Heart right ventricle (tissue), 16 donors: ENCODE measurements at regions not wholly inside any gene's neighbourhood (a gene's known extent, or its start where the extent isn't known, plus 50 kb on each side); places are given as distances from the start of the nearest gene placed in this dataset.

ENCODE experiments used
- ATAC-seq, 8 donors: fragments of 200-7000 bp; cut with Tn5 transposase; one replicate each; pipeline ENCODE4 v1.9.1; 2020; ENCODE audit warnings: mild to moderate bottlenecking in 8 of 8, moderate library complexity in 8 of 8, moderate number of reproducible peaks in 1 of 8
- DNase-seq, 2 donors: peaks; one replicate each; pipeline ENCODE4 v3.0.0-alpha.2; 2020
- H3K27ac ChIP-seq, 10 donors: fragments of 200-600 bp; sonication (generic) in 2 of 10; one replicate each; pipeline versions ENCODE4 v1.5.0 to v1.8.0; 2020 to 2022; ENCODE audit warnings: mild to moderate bottlenecking in 3 of 10
- H3K27me3 ChIP-seq, 7 donors: fragments of 200-600 bp; one replicate each; pipeline ENCODE4 v1.8.0; 2021 to 2022; ENCODE audit warnings: mild to moderate bottlenecking in 2 of 7
- H3K36me3 ChIP-seq, 9 donors: fragments of 200-600 bp; sonication (generic) in 1 of 9; one replicate each; pipeline versions ENCODE4 v1.5.0 to v1.8.0; 2020 to 2022; ENCODE audit warnings: mild to moderate bottlenecking in 2 of 9
- H3K4me1 ChIP-seq, 9 donors: fragments of 200-600 bp; sonication (generic) in 1 of 9; one replicate each; pipeline versions ENCODE4 v1.5.0 to v1.8.0; 2020 to 2022; ENCODE audit warnings: mild to moderate bottlenecking in 4 of 9
- H3K4me3 ChIP-seq, 10 donors: fragments of 200-600 bp; sonication (generic) in 2 of 10; one replicate each; pipeline versions ENCODE4 v1.5.0 to v1.8.0; 2020 to 2022; ENCODE audit warnings: mild to moderate bottlenecking in 7 of 10, moderate library complexity in 2 of 10
- H3K9me3 ChIP-seq, 11 donors: fragments of 200-600 bp in 10 of 11; sonication (generic) in 2 of 11; one replicate each; pipeline versions ENCODE4 v1.5.0 to v1.8.0; 2013 to 2022; ENCODE audit warnings: mild to moderate bottlenecking in 2 of 11, control low read depth in 1 of 11, moderate library complexity in 1 of 11
- WGBS, 2 donors: extraction: QIAGEN DNeasy Blood & Tissue Kit; methylation state at CpG; one replicate each; pipeline ENCODE4 v1.1.7; 2013; ENCODE audit warnings: inconsistent platforms in 1 of 2; 5-methylcytosine and 5-hydroxymethylcytosine counted together
- intact Hi-C, 10 donors: fragments of 100-400 bp; cut with DNase I; formaldehyde crosslinking; loops; one replicate each; pipeline versions ENCODE4 v1.11.1 to v1.14.2; 2022
- TF ChIP-seq, protein P1 (sequence below), 9 donors: fragments of 200-600 bp; sonication (generic) in 2 of 9; IDR thresholded peaks; one replicate each; pipeline versions ENCODE4 v1.5.0 to v1.8.0; 2021 to 2022; ENCODE audit warnings: antibody characterized with exemption in 9 of 9, mild to moderate bottlenecking in 5 of 9, moderate library complexity in 1 of 9
- donor health status: Arrhythmogenic right ventricular cardiomyopathy.
- donor health status: ischemic (EF 13 %, LVEDD 7.1; RV severe dilation, severe dysfunction).
- donor health status: healthy with polysubstance abuse.
- donor health status: DM: no; HTN: yes; CAD: no.
- donor health status: DM: no; HTN: no; CAD: no.
- donor health status: ischemic (EF 25% LVEDD 6.9; RV normal size, moderate dysfunction).
- donor health status: ischemic (EF 25% LVEDD 5.7; RV mildly dilated, moderate dysfunction).
- donor health status: healthy.
- donor health status: DM: yes; HTN: yes; CAD: no.
- donor health status: Ischemic cardiomyopathy.
- donor health status: ischemic (EF 35%, LVEDD 5.7; RV mildly dilated, moderate dysfunction).
- donor health status: nonischemic (EF 11% LVEDD 7.7; RV severe dilation, severe dysfunction).
- donor health status: DM: yes; HTN: yes; CAD: no.
- donor health status: PGD.
- donor health status: ischemic (EF 29% LVEDD 5.4; RV normal size, mild dysfunction).
- donor health status: nonischemic (EF 23%, LVEDD 6.1; RV moderate dilation, normal function).

GRCh38 chr7:131074585-131074984, 253.1 kb upstream of the MKLN1 start:
- Histone ChIP-seq H3K36me3 (peaks cover 0 to 43% (median 7%) of the 10 kb centered on the region in 9 donors), H3K9me3 (no peaks in the 10 kb centered on the region), H3K4me3 (no peak overlapping the region), H3K27me3 (no peaks in the 10 kb centered on the region), H3K4me1 (peaks cover 4 to 94% (median 59%) of the 10 kb centered on the region in 9 donors), H3K27ac (peak overlapping the region in 2 of 10 donors; percentile 70 to 84)
- TF ChIP-seq, protein P1, sequence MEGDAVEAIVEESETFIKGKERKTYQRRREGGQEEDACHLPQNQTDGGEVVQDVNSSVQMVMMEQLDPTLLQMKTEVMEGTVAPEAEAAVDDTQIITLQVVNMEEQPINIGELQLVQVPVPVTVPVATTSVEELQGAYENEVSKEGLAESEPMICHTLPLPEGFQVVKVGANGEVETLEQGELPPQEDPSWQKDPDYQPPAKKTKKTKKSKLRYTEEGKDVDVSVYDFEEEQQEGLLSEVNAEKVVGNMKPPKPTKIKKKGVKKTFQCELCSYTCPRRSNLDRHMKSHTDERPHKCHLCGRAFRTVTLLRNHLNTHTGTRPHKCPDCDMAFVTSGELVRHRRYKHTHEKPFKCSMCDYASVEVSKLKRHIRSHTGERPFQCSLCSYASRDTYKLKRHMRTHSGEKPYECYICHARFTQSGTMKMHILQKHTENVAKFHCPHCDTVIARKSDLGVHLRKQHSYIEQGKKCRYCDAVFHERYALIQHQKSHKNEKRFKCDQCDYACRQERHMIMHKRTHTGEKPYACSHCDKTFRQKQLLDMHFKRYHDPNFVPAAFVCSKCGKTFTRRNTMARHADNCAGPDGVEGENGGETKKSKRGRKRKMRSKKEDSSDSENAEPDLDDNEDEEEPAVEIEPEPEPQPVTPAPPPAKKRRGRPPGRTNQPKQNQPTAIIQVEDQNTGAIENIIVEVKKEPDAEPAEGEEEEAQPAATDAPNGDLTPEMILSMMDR (IDR thresholded peaks at IDR 0.05): no peak
- ATAC-seq (no peak), DNase-seq (no peak)
- intact Hi-C loops: loop anchor here in 5 of 10 donors (5.0 to 10.0 kb wide), 5 partner anchors 33 to 350 kb away; no protein-coding TSS in a partner anchor
- 74 to 81% methylated on average over 4 of the region's 4 CpGs for WGBS, 2 donors

DNA sequence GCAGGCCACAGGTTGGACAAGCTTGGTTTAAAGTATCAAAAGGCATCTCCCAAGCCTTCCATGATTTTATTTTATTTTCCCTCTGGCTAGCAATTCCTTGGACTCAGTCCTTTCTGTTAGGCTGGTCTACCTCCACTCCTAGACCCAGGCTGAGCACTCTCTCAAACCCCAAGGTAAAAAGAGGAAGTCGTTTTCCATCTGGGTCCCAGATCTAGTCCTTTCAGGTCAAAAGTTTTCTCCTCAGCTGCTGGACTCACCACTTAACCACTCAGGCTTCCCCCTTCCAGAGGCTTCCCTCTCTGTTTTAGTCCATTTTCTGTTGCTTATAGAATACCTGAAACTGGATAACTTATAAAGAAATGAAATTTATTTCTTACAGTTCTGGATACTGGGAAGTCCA, 252.3 kb upstream of the MKLN1 start:
- no peaks in the 10 kb centered on the region for H3K9me3 ChIP-seq
- TF ChIP-seq, protein P1 (IDR thresholded peaks at IDR 0.05): no peak
- peak overlapping the region in 1 of 10 donors; percentile 45 for H3K27ac ChIP-seq
- no peak overlapping the region for H3K4me3 ChIP-seq
- peaks cover 4 to 94% (median 58%) of the 10 kb centered on the region in 9 donors for H3K4me1 ChIP-seq
- intact Hi-C loops: loop anchor here in 3 of 10 donors (10.0 kb wide), 2 partner anchors 229 to 349 kb away; no protein-coding TSS in a partner anchor
- WGBS, 2 donors: 79 to 87% methylated on average over 1 of the region's 1 CpG
- H3K36me3 ChIP-seq: peaks cover 0 to 44% (median 7%) of the 10 kb centered on the region in 9 donors
- DNase-seq (no peak), ATAC-seq (no peak)
- H3K27me3 ChIP-seq: no peaks in the 10 kb centered on the region

DNA sequence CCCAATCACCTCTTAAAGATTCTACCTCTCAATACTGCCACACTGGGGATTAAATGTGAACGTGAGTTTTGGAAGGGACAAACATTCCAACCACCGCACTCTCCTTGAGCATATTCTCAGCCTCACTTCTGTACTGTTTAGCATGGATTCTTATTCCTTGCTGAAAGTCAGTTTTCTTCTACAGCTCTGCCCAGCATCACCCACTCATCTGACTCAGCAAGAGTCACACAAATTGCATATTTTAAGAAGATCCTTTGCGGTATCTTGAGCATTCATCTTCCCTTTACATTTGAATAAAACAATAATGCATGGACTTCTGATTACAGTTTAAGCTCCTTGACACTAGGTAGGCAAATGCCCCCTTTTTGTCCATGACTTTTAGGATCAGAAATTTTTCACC, 251.6 kb upstream of the MKLN1 start:
- 74 to 76% methylated on average over 3 of the region's 3 CpGs for WGBS, 2 donors

DNA sequence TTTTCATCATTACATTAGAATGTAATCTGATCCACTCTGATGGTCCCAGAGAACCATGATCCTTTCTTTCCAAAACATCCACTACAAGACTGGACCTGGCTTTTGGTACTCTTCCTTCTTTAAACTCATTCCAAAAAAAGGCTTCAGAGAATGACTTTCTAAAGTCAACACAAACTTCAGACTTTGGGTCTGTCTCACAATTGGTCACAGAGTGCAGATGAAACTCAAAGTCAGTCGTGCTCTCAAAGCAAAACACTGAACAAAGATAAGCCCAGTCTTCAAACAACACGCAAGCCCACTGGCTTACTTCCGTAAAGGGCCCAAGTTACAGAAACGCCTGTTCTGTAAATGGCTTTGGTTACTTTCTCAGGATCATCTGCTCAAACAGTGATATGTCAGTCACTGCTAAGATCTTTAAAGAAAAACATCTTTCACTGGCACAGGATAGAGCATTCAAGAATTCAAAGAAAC, 250.9 kb upstream of the MKLN1 start:
- Histone ChIP-seq H3K4me1 (peaks cover 4 to 96% (median 56%) of the 10 kb centered on the region in 9 donors), H3K27me3 (no peaks in the 10 kb centered on the region), H3K9me3 (no peaks in the 10 kb centered on the region), H3K36me3 (peaks cover 0 to 48% (median 7%) of the 10 kb centered on the region in 9 donors), H3K27ac (peak overlapping the region in 4 of 10 donors; percentile 9 to 48 (median 21)), H3K4me3 (no peak overlapping the region)
- ATAC-seq (no peak), DNase-seq (no peak)
- WGBS, 2 donors: 59 to 66% methylated on average over 4 of the region's 4 CpGs
- TF ChIP-seq, protein P1 (IDR thresholded peaks at IDR 0.05): no peak
- intact Hi-C loops: loop anchor here in 3 of 10 donors (10.0 kb wide), 2 partner anchors 228 to 348 kb away; no protein-coding TSS in a partner anchor

More for the DNA sequence above, 251.6 kb upstream of the MKLN1 start:
- intact Hi-C loops: loop anchor here in 3 of 10 donors (10.0 kb wide), 2 partner anchors 229 to 349 kb away; no protein-coding TSS in a partner anchor
- Histone ChIP-seq H3K9me3 (no peaks in the 10 kb centered on the region), H3K27ac (peak overlapping the region in 3 of 10 donors; percentile 9 to 28 (median 14)), H3K27me3 (no peaks in the 10 kb centered on the region), H3K36me3 (peaks cover 0 to 48% (median 7%) of the 10 kb centered on the region in 9 donors), H3K4me3 (no peak overlapping the region), H3K4me1 (peaks cover 4 to 96% (median 62%) of the 10 kb centered on the region in 9 donors)
- ATAC-seq (no peak), DNase-seq (no peak)
- TF ChIP-seq, protein P1 (IDR thresholded peaks at IDR 0.05): no peak
